Hepatocyte (in vitro differentiated cells): ENCODE measurements at regions not wholly inside any gene's neighbourhood (a gene's known extent, or its start where the extent isn't known, plus 50 kb on each side); places are given as distances from the start of the nearest gene placed in this dataset.

ENCODE experiments used
- DNase-seq: peaks from one replicate; pipeline ENCODE4 v3.0.0-alpha.2; 2016; ENCODE audit warnings: low spot score
- H2AFZ ChIP-seq: fragments of 200-600 bp; sonication (generic); 2 replicates; pipeline ENCODE4 v1.6.0; 2016; ENCODE audit warnings: antibody characterized with exemption, mild to moderate bottlenecking
- H3K27ac ChIP-seq: fragments of 200-600 bp; sonication (generic); 2 replicates; pipeline ENCODE4 v1.5.1; 2016; ENCODE audit warnings: mild to moderate bottlenecking
- H3K27me3 ChIP-seq: fragments of 200-600 bp; sonication (generic); 2 replicates; pipeline ENCODE4 v1.6.1; 2016
- H3K36me3 ChIP-seq: fragments of 200-600 bp; sonication (generic); replicated peaks from 2 replicates; pipeline ENCODE4 v1.5.1; 2016; ENCODE audit warnings: low read depth; ENCODE audit not compliant: insufficient read depth
- H3K4me1 ChIP-seq: fragments of 200-600 bp; sonication (generic); 2 replicates; pipeline ENCODE4 v1.5.1; 2016; ENCODE audit warnings: mild to moderate bottlenecking, moderate library complexity; ENCODE audit not compliant: insufficient read depth
- H3K4me2 ChIP-seq: fragments of 200-600 bp; sonication (generic); 2 replicates; pipeline ENCODE4 v1.6.0; 2016
- H3K4me3 ChIP-seq: fragments of 200-600 bp; sonication (generic); 2 replicates; pipeline ENCODE4 v1.5.1; 2016; ENCODE audit warnings: mild to moderate bottlenecking
- H3K79me2 ChIP-seq: fragments of 200-600 bp; sonication (generic); 2 replicates; pipeline ENCODE4 v1.6.0; 2017; ENCODE audit warnings: mild to moderate bottlenecking
- H3K9me2 ChIP-seq: fragments of 200-600 bp; sonication (generic); replicated peaks from 2 replicates; pipeline ENCODE4 v1.6.0; 2017; ENCODE audit warnings: mild to moderate bottlenecking; ENCODE audit not compliant: insufficient read depth
- H3K9me3 ChIP-seq: fragments of 200-600 bp; sonication (generic); 2 replicates; pipeline ENCODE4 v1.5.1; 2016; ENCODE audit warnings: low read depth, mild to moderate bottlenecking
- H4K20me1 ChIP-seq: fragments of 200-600 bp; sonication (generic); 2 replicates; pipeline ENCODE4 v1.6.0; 2016; ENCODE audit warnings: mild to moderate bottlenecking; ENCODE audit not compliant: insufficient read depth, poor library complexity, severe bottlenecking
- CTCF ChIP-seq: fragments of 200-600 bp; sonication (generic); IDR thresholded peaks from 2 replicates; pipeline ENCODE4 v1.5.1; 2016; ENCODE audit warnings: antibody characterized with exemption, mild to moderate bottlenecking; ENCODE audit not compliant: poor library complexity
- EZH2 ChIP-seq: fragments of 200-600 bp; sonication (generic); IDR thresholded peaks from 2 replicates; pipeline ENCODE4 v1.6.1; 2016; ENCODE audit warnings: antibody characterized with exemption, mild to moderate bottlenecking, borderline replicate concordance
- EZH2phosphoT487 ChIP-seq: fragments of 200-600 bp; sonication (generic); IDR thresholded peaks from one replicate; pipeline ENCODE4 v1.6.1; 2018; ENCODE audit warnings: antibody characterized with exemption, mild to moderate bottlenecking, low read depth, moderate library complexity; ENCODE audit not compliant: unreplicated experiment, severe bottlenecking
- WGBS: methylation state at CpG from one replicate; pipeline ENCODE4 v1.1.6; 2016; ENCODE audit warnings: low lambda C conversion rate; ENCODE audit errors: missing lambda C conversion rate; 5-methylcytosine and 5-hydroxymethylcytosine counted together

GRCh38 chr20:60152792-60153191, 194.6 kb downstream of the CDH26 start:
- Histone ChIP-seq H3K27ac (no peak overlapping the region), H3K27me3 (peaks cover 11% of the 10 kb centered on the region), H3K9me2 (no peaks in the 10 kb centered on the region), H3K36me3 (no peaks in the 10 kb centered on the region), H3K79me2 (no peaks in the 10 kb centered on the region), H3K4me1 (no peaks in the 10 kb centered on the region), H4K20me1 (no peaks in the 10 kb centered on the region), H2AFZ (no peak overlapping the region), H3K4me2 (no peak overlapping the region), H3K4me3 (no peak overlapping the region), H3K9me3 (no peaks in the 10 kb centered on the region)
- WGBS, result 80% methylated on average over 3 of the region's 3 CpGs
- no peak for TF ChIP-seq CTCF
- no peak for TF ChIP-seq EZH2
- no peak for TF ChIP-seq EZH2phosphoT487
- DNase-seq, result no peak

- Histone ChIP-seq H3K9me3 (no peaks in the 10 kb centered on the region), H2AFZ (no peak overlapping the region), H3K79me2 (no peaks in the 10 kb centered on the region), H3K4me1 (no peaks in the 10 kb centered on the region), H4K20me1 (no peaks in the 10 kb centered on the region), H3K27ac (no peak overlapping the region), H3K27me3 (no peaks in the 10 kb centered on the region), H3K9me2 (no peaks in the 10 kb centered on the region), H3K4me2 (no peak overlapping the region), H3K4me3 (no peak overlapping the region), H3K36me3 (no peaks in the 10 kb centered on the region)
- WGBS, result 91% methylated on average over 2 of the region's 2 CpGs
- TF ChIP-seq CTCF, result no peak
- no peak for TF ChIP-seq EZH2phosphoT487
- TF ChIP-seq EZH2, result no peak
- no peak for DNase-seq
Measured at GRCh38 chr20:60160451-60161145, 202.4 kb downstream of the CDH26 start.

- TF ChIP-seq EZH2, result no peak
- no peak for TF ChIP-seq EZH2phosphoT487
- no peak for TF ChIP-seq CTCF
- Histone ChIP-seq H3K27ac (no peak overlapping the region), H3K4me2 (no peak overlapping the region), H3K27me3 (peaks cover 5% of the 10 kb centered on the region), H3K4me1 (no peaks in the 10 kb centered on the region), H3K36me3 (no peaks in the 10 kb centered on the region), H3K79me2 (no peaks in the 10 kb centered on the region), H4K20me1 (no peaks in the 10 kb centered on the region), H3K9me2 (no peaks in the 10 kb centered on the region), H3K9me3 (no peaks in the 10 kb centered on the region), H2AFZ (no peak overlapping the region), H3K4me3 (no peak overlapping the region)
- DNase-seq, result no peak
- WGBS, result 100% methylated on average over 1 of the region's 1 CpG
Measured at GRCh38 chr20:60167812-60168211, 209.6 kb downstream of the CDH26 start.

GRCh38 chr20:60168963-60169362, 210.7 kb downstream of the CDH26 start:
- Histone ChIP-seq H3K9me2 (no peaks in the 10 kb centered on the region), H3K4me3 (no peak overlapping the region), H3K9me3 (no peaks in the 10 kb centered on the region), H3K36me3 (no peaks in the 10 kb centered on the region), H3K27me3 (peaks cover 5% of the 10 kb centered on the region), H3K79me2 (no peaks in the 10 kb centered on the region), H3K4me1 (no peaks in the 10 kb centered on the region), H2AFZ (no peak overlapping the region), H3K4me2 (no peak overlapping the region), H3K27ac (no peak overlapping the region), H4K20me1 (no peaks in the 10 kb centered on the region)
- DNase-seq, result no peak
- 84% methylated on average over 1 of the region's 1 CpG for WGBS
- TF ChIP-seq EZH2, result no peak
- no peak for TF ChIP-seq EZH2phosphoT487
- no peak for TF ChIP-seq CTCF
